Smooth muscle cell (in vitro differentiated cells): ENCODE measurements at regions not wholly inside any gene's neighbourhood (a gene's known extent, or its start where the extent isn't known, plus 50 kb on each side); places are given as distances from the start of the nearest gene placed in this dataset.

Experiments used
- DNase-seq: peaks from one replicate; lab custom pipeline; 2025; ENCODE audit not compliant: unreplicated experiment; lab: John Stamatoyannopoulos, UW
- H2AFZ ChIP-seq: fragments of 200-600 bp; sonication (generic); 2 replicates; pipeline ENCODE4 v1.6.0; 2016; ENCODE audit warnings: antibody characterized with exemption, low read depth, mild to moderate bottlenecking
- H3F3A ChIP-seq: fragments of 200-600 bp; sonication (generic); 2 replicates; pipeline ENCODE4 v1.6.0; 2017; ENCODE audit warnings: antibody characterized with exemption, low read depth
- H3K27ac ChIP-seq: fragments of 200-600 bp; sonication (generic); 2 replicates; pipeline ENCODE4 v1.5.1; 2016; ENCODE audit warnings: low read depth, mild to moderate bottlenecking
- H3K27me3 ChIP-seq: fragments of 200-600 bp; sonication (generic); 2 replicates; pipeline ENCODE4 v1.6.1; 2016; ENCODE audit warnings: low read depth, mild to moderate bottlenecking
- H3K36me3 ChIP-seq: fragments of 200-600 bp; sonication (generic); 2 replicates; pipeline ENCODE4 v1.5.1; 2016; ENCODE audit warnings: low read depth
- H3K4me1 ChIP-seq: fragments of 200-600 bp; sonication (generic); 2 replicates; pipeline ENCODE4 v1.5.1; 2016; ENCODE audit warnings: low read depth
- H3K4me2 ChIP-seq: fragments of 200-600 bp; sonication (generic); 2 replicates; pipeline ENCODE4 v1.6.0; 2016; ENCODE audit warnings: mild to moderate bottlenecking
- H3K4me3 ChIP-seq: fragments of 200-600 bp; sonication (generic); 2 replicates; pipeline ENCODE4 v1.5.1; 2016; ENCODE audit warnings: mild to moderate bottlenecking
- H3K79me2 ChIP-seq: fragments of 200-600 bp; sonication (generic); 2 replicates; pipeline ENCODE4 v1.6.0; 2016; ENCODE audit warnings: low read depth, mild to moderate bottlenecking
- H3K9ac ChIP-seq: fragments of 200-600 bp; sonication (generic); 2 replicates; pipeline ENCODE4 v1.6.0; 2016; ENCODE audit warnings: low read depth
- H3K9me3 ChIP-seq: fragments of 200-600 bp; sonication (generic); replicated peaks from 2 replicates; pipeline ENCODE4 v1.5.1; 2016; ENCODE audit warnings: low read depth
- H4K20me1 ChIP-seq: fragments of 200-600 bp; sonication (generic); 2 replicates; pipeline ENCODE4 v1.6.0; 2016; ENCODE audit warnings: low read depth
- CTCF ChIP-seq: fragments of 200-600 bp; sonication (generic); IDR thresholded peaks from 2 replicates; pipeline ENCODE4 v1.5.1; 2017; ENCODE audit warnings: borderline replicate concordance, mild to moderate bottlenecking, antibody characterized with exemption; ENCODE audit not compliant: insufficient read depth, poor library complexity, severe bottlenecking
- WGBS: methylation state at CpG from one replicate; pipeline ENCODE4 v1.1.7; 2016; ENCODE audit warnings: low lambda C conversion rate; 5-methylcytosine and 5-hydroxymethylcytosine counted together

GRCh38 chr10:130847170-130847569, 464.4 kb downstream of the TCERG1L start:
- Histone ChIP-seq H3K4me3 (no peak overlapping the region), H2AFZ (no peak overlapping the region), H3K27me3 (no peaks in the 10 kb centered on the region), H3K27ac (no peak overlapping the region), H3K79me2 (no peaks in the 10 kb centered on the region), H3K4me2 (no peak overlapping the region), H3K9me3 (no peaks in the 10 kb centered on the region), H3K9ac (no peak overlapping the region), H3F3A (no peaks in the 10 kb centered on the region), H3K36me3 (no peaks in the 10 kb centered on the region), H3K4me1 (no peaks in the 10 kb centered on the region), H4K20me1 (no peaks in the 10 kb centered on the region)
- no peak for DNase-seq
- TF ChIP-seq CTCF = no peak
- WGBS = 20% methylated on average over 1 of the region's 1 CpG

- H3K36me3 ChIP-seq = no peaks in the 10 kb centered on the region
- no peak overlapping the region for H2AFZ ChIP-seq
- TF ChIP-seq CTCF = no peak
- H3K4me1 ChIP-seq = no peaks in the 10 kb centered on the region
- H4K20me1 ChIP-seq = no peaks in the 10 kb centered on the region
- no peaks in the 10 kb centered on the region for H3K79me2 ChIP-seq
- H3K27ac ChIP-seq = no peak overlapping the region
- WGBS = 86% methylated on average over 3 of the region's 3 CpGs
- H3K4me2 ChIP-seq = no peak overlapping the region
- H3K27me3 ChIP-seq = no peaks in the 10 kb centered on the region
- H3K9me3 ChIP-seq = peaks cover 4% of the 10 kb centered on the region
- no peak overlapping the region for H3K9ac ChIP-seq
- H3F3A ChIP-seq = no peaks in the 10 kb centered on the region
- DNase-seq = no peak
- H3K4me3 ChIP-seq = no peak overlapping the region
Observed at GRCh38 chr10:130848855-130849254, 462.7 kb downstream of the TCERG1L start.

- Histone ChIP-seq H4K20me1 (no peaks in the 10 kb centered on the region), H2AFZ (no peak overlapping the region), H3K9ac (no peak overlapping the region), H3K9me3 (peaks cover 18% of the 10 kb centered on the region), H3K4me2 (no peak overlapping the region), H3K79me2 (no peaks in the 10 kb centered on the region), H3K27ac (no peak overlapping the region), H3K27me3 (no peaks in the 10 kb centered on the region), H3K36me3 (no peaks in the 10 kb centered on the region), H3K4me3 (no peak overlapping the region), H3F3A (no peaks in the 10 kb centered on the region), H3K4me1 (no peaks in the 10 kb centered on the region)
- TF ChIP-seq CTCF = no peak
- no peak for DNase-seq
- 68% methylated on average over 1 of the region's 1 CpG for WGBS
Observed at GRCh38 chr10:130854151-130854550, 457.4 kb downstream of the TCERG1L start.

- Histone ChIP-seq H3K79me2 (no peaks in the 10 kb centered on the region), H3K27ac (no peak overlapping the region), H3K9me3 (peaks cover 18% of the 10 kb centered on the region), H3K4me3 (no peak overlapping the region), H3F3A (no peaks in the 10 kb centered on the region), H3K4me2 (no peak overlapping the region), H3K9ac (no peak overlapping the region), H3K27me3 (no peaks in the 10 kb centered on the region), H3K36me3 (no peaks in the 10 kb centered on the region), H2AFZ (no peak overlapping the region), H4K20me1 (no peaks in the 10 kb centered on the region), H3K4me1 (no peaks in the 10 kb centered on the region)
- 90% methylated on average over 9 of the region's 9 CpGs for WGBS
- no peak for DNase-seq
- no peak for TF ChIP-seq CTCF
Observed at GRCh38 chr10:130857631-130858295, 453.8 kb downstream of the TCERG1L start.
